HG03097 (cell line): ENCODE measurements at regions not wholly inside any gene's neighbourhood (a gene's known extent, or its start where the extent isn't known, plus 50 kb on each side); places are given as distances from the start of the nearest gene placed in this dataset.
"Not testable (repeated sequence)": the region's sequence is repeated elsewhere in the genome, so short reads cannot be mapped to it uniquely, and the experiment has no call there.

Experiments
- ATAC-seq: cut with Tn5 transposase; IDR thresholded peaks from one replicate; pipeline ENCODE4 v1.9.1; 2021; ENCODE audit not compliant: unreplicated experiment, low FRiP score

DNA sequence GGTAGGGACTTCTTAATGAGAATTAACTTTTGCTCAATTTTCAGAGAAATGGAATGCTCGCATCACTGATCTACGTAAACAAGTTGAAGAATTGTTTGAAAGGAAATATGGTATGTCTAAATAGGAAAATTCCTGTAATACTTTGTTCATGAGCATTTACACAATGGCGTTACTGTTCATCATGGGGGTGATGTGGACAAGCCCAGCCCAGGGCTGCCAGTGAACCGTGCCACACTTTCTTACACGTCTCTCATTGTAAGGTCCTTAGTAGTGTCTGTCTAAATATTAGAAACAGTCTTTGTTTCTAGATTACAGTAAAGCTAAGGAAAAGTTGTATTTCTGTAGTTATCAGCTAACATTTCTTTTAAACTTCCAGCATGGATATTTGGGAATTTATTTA lies 91.0 kb upstream of the SPDYE9 start:
- not testable (repeated sequence) for ATAC-seq

DNA sequence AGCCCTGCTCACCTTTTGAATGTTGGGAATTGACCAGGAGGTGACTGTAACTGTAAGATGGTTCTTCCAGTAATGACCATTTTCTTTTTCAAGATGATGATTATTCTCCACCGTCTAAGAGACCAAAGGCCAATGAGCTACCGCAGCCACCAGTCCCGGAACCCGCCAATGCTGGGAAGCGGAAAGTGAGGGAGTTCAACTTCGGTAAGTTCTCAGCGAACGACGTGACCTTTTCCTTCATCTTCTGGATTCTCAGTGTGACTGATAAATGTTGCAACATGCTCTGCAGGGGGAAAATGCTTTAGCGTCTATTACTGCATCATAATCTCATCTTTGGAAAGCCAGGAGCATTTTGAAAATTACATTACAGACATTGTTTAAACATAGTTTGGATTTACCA lies 89.5 kb upstream of the SPDYE9 start:
- not testable (repeated sequence) for ATAC-seq

DNA sequence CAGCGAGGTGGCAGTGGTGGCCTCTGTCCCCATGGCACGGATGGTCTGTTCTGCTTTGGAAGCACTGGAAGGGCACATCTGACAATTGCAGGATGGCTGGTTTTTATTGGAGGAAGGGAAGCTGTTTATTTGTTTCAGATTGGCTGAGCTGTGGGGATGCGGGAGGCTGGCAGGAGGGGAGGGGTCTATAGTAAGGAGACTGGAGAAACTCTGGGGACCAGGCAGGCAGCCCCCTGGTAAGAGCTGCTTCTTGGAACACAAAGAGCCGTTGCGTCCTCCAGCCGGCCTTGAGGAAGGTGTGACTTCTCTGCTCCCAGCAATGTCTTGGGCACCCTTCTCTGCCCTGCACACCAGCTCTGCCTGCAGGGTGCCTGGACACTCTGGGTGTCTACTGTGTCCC lies 85.1 kb upstream of the SPDYE9 start:
- ATAC-seq, result not testable (repeated sequence)

DNA sequence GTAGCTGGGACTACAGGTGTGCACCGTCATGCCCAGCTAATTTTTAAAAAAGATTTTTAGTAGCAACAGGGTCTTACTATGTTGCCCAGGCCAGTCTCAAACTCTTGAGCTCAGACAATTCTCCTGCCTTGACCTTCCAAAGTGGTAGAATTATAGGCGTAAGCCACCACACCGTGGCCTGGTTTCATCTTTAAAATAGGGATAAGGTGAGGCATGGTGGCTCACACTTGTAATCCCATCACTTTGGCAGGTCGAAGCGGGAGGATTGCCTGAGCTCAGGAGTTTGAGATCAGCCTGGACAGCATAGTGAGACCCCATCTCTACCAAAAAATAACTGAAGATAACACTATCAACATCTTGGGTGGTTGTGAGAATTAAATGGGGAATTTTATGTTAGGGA lies 84.6 kb upstream of the SPDYE9 start:
- ATAC-seq, result not testable (repeated sequence)

DNA sequence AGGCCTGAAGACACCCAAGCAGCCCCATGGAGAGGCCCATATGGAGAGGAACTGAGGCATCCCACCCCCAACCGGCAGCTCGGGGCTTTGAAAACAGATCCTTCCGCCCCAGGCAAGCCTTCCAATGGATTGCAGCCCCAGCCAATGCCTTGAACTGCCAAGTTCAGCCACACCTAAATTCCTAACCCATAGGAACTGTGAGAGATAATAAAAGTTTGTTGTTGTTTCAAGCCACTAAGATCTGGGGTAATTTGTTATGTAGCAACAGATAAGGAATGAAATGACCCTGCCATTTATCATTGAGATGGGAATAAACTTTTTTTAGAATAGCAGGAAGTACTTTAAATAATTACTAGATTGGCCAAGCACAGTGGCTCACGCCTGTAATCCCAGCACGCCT lies 80.3 kb upstream of the SPDYE9 start:
- ATAC-seq, result not testable (repeated sequence)

DNA sequence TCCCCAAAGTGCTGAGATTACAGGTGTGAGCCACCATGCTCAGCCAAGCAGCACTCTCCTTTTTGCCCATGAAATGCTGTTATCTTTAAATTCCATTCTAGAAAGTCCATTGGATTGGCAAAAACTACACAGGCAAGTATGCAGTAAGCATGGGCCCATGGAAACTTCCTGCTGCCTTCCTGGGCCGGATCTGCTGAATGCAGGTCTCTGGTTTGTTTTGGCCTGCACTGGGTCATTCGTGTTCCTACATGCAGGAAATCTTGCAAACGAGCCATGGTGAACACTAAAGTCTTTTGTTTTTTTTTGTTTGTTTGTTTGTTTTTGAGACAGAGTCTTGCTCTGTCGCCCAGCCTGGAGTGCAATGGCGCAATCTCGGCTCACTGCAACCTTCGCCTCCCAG lies 76.8 kb upstream of the SPDYE9 start:
- ATAC-seq, result not testable (repeated sequence)

DNA sequence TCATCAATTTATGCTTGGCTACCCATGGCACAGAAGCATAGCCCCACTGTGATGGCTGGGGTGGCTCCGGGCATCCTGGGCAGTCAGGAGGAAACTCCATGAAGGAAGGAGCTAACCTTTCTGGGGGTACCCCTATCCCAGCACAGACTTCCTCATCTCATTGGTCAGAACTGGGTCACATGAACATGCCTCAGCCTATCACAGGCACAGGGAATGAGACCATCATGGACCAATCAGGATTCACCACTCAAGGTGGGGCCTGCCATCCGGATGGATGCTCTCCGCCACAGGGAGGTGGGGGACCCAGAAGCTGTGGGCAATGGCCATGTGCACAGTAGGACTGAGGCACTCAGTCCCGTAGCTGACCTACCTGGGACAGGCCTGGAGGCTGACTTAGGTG lies 75.9 kb upstream of the SPDYE9 start:
- ATAC-seq, result not testable (repeated sequence)

DNA sequence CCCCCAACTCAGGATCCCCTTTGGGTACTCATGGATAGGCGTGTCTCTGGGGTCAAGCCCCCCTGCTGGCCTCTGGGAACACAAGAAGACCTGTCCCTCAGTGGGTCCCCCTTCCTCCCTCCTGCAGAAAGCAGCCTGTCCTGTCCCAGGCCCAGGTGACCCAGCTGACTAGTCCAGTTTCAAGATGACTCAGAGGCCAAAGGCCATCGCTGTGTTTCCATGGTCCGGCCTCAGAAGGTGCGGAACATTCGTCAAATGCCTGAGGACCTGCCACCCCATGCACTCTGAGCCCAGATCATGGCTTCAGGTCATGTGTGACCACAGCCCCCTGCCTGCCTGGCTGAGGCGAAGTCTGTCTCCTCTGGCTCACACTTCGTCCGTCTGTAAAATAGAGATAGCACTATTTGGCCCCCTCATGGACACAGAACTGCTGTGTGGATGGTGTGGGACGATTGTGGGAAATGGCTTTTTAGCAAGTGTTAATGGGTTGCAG lies 71.4 kb upstream of the SPDYE9 start:
- ATAC-seq, result not testable (repeated sequence)

DNA sequence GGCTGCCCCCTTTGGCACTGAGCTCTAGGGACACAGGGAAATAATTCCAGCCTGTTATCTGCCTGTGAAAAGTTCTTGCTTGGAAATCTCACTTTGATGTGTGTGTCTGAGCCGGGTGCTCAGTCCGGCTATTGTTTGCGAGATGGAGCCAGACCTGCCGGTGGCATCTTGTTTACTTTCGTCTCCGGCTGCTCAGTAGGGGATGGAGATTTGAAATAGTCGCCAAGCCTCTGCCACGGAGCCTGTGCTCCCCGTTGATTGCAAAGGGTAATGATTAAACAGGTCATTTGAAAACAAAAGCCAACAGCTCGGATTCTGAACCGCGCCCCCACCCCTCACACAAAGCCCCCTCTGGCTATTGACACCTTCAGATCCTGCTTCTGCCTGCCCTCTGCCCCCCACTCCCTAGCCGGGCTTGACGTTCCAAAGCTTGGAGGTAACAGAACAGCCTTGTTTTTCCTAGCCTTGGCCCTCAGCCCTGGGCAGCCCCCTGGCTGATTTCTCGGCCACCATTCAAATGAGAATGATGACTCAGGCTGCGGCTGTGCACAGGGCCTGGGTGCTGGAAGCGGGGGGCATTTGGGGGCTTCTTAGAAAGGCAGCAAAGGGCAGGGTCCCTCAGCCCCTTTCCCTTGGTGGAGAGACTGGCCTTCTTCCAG lies 70.8 kb upstream of the SPDYE9 start:
- not testable (repeated sequence) for ATAC-seq

DNA sequence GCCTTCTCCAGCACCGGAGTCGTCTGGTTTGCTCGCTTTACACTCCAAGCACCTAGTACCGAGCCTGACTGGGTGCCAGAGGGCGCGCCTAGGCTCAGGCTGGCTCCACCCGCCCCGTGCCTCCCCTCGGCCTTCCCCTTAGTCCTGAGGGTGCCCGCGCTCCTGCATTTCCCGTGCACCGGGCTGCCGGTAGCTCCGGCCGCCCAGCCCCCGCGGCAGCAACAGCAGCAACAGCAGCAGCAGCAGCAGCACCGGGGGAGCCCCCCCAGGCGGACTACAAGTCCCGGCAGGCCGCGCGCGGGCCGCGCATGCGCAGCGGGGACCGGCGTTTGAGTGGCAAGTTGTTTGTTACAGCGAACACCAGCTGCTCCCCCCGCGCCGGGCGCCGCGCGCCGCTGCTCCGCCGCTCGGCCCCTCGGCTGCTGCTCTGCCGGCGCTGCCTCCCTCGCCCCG lies 68.8 kb upstream of the SPDYE9 start:
- peak; percentile 89 for ATAC-seq

DNA sequence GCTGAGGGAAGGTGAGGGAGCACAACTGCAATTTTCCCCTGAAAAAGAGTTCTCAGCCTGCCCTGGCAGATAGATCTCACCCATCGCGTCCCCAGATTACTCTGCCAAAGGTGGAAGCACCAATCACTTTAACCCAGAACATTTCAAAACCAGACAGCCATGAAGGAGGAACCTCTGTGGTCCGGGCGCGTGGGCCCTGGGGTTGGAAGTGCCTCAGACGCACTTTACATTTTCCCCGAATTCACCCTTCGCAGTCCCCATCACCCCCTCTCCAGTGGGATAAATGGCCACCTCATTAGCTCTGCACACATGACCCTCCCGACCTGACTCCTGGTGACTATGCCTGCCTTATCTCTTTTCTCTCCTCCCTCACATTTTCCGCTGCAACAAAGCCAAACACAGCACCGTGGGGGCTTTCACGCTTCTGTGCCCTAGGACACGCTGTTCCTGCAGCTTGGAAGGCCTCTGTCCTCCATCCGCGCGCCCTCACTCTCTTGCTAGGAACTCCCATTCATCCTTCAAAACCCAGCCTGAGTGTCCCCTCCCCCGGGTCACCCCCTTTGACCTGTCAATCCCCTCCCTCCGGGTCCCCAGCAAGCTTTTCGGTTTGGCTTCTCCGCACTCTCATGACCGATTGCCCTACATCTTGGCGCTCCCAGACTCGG lies 68.2 kb upstream of the SPDYE9 start:
- ATAC-seq, result not testable (repeated sequence)

DNA sequence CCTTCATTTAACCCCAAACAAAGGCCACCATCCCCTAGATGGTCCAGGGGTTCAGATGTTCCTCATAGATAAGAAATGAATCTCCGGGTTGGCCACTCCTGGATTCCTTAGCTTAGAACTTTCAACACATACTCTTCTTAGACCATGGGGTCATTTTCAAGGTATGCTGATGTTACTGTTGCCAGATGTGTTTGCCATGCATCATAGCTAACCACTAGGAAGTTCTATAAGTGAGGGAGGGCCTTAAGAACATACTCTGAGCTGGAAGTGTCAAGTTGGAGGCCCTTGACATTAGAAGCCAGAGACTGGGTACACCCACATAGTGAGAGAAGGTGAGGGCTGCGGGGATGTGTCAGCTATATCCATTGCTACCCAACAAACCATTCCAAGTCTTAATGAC lies 62.7 kb upstream of the SPDYE9 start:
- ATAC-seq, result not testable (repeated sequence)

DNA sequence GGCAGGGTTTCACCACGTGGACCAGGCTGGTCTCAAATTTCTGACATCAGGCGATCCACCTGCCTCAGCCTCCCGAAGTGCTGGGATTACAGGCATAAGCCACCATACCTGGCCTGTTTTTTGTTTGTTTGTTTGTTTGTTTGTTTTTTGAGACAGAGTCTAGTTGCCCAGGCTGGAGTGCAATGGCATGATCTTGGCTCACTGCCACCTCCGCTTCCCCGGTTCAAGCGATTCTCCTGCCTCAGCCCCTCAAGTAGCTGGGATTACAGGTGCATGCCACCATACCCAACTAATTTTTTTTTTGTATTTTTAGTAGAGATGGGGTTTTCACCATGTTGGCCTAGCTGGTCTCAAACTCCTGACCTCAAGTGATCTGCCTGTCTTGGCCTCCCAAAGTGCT lies 61.8 kb upstream of the SPDYE9 start:
- ATAC-seq, result not testable (repeated sequence)

DNA sequence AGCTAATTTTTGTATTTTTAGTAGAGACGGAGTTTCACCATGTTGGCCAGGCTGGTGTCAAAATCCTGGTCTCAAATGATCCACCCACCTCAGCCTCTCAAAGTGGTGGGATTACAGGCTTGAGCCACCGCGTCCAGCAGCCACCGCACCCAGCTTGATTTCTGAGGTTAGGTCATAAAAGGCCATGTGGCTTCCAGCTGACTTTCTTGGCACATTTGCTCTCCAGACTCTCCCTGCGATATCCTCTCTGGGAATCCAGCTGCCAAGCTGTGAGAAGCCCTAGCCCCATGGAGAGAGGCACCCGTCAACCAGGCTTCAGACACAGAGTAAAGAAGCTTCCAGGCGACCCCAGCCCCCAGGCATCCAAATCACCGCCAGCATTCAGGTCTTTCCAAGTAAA lies 58.2 kb upstream of the SPDYE9 start:
- not testable (repeated sequence) for ATAC-seq

DNA sequence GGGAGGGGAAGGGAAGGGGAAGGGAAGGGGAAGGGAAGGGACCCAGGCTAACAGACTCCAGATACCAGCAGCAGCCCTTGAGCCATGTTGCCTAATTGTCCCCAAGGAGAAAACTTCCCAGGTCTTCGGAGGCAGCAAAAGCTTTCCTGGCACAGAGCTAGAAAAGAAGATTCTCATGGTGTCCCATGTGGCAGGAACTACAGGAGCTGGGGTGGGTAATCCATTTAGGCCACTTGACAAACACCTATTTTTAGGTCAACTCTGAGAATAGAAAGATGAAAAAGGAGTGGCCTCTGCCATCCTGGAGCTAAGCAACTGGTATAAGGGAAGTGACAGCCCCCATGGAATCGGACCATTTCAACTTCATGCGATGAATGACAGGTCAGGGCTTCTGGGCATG lies 52.1 kb upstream of the SPDYE9 start:
- ATAC-seq, result not testable (repeated sequence)
